ENCODE measurements at regions not wholly inside any gene's neighbourhood (a gene's known extent, or its start where the extent isn't known, plus 50 kb on each side); places are given as distances from the start of the nearest gene placed in this dataset.

GRCh38 chr5:126355940-126356339 is 67.3 kb upstream of the GRAMD2B start:
- TF ChIP-seq CTCF (IDR thresholded peaks at IDR 0.05) (no peak), POLR2AphosphoS5 (IDR thresholded peaks at IDR 0.05) (no peak)
